LNCAP (cell line): ENCODE measurements at regions not wholly inside any gene's neighbourhood (a gene's known extent, or its start where the extent isn't known, plus 50 kb on each side); places are given as distances from the start of the nearest gene placed in this dataset.

ENCODE experiments used
- CTCF ChIP-seq: fragments of 450-650 bp; IDR thresholded peaks from 2 replicates; pipeline ENCODE4 v1.5.1; 2017; ENCODE audit warnings: mild to moderate bottlenecking

DNA sequence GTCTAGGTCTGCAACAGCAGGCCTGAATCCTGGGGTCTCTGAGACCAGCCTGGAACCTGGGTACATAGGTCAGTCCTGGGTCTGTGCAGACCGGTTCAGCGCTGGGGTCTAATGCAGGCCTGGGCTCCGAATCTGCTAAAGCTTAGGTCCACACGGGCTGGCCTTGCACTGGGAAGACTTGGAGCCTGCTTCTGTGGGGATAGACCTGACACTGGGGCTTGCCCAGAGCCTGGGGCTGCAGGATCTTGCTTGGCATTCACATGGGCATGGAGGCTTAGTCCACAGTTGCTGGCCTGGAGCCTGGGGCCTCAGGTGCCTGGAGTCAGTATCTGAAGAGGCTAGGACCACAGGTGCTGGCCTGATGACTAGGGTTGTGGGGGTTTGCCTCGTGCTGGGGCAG lies 369.8 kb upstream of the SEL1L start:
- TF ChIP-seq CTCF = no peak

GRCh38 chr14:81927070-81927469 lies 393.4 kb upstream of the SEL1L start:
- TF ChIP-seq CTCF = no peak; the same call in 1 of the 2 replicates

- TF ChIP-seq CTCF = no peak
These were observed 398.2 kb upstream of the SEL1L start for GRCh38 chr14:81931828-81932227.

DNA sequence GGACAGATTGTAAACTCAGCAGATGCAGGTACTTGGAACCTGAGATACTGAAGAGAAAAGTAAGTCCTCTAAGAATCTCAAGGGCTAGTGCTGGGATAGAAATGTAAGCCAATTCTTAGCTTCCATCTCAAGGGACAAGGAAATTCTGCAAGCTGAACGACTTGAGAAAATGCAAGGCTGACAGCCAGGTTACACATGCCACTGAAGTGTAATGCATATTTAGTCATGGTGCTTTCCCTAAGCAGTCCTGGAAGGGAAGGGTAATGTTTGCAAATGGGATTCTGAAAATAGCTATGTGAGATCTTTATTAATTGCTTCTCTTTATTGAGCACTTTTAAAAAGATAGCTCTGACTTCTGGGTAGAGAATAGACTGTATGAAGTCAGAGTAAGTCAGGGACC lies 402.7 kb upstream of the SEL1L start:
- TF ChIP-seq CTCF = no peak

GRCh38 chr14:81936902-81937301 lies 403.2 kb upstream of the SEL1L start:
- no peak for TF ChIP-seq CTCF

DNA sequence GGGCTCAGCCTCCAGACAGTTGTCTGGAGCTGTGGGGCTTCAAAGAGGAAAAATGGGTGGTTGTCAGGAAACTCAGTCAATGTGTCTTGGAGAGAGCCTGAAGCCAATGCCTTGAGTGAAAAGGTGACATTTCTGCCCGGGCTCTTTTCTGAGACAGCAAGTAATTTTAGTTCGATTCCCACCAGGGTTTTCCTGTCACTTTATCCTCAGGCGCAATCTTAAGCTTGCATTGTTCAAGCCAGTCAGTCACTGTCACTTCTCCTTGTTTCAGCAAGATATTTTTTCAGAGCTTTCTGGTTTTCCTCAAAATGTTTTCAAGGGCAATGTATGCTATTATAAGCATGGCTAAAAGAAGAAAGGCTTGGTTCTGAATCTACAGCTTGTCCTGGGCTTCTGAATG lies 404.7 kb upstream of the SEL1L start:
- no peak for TF ChIP-seq CTCF

DNA sequence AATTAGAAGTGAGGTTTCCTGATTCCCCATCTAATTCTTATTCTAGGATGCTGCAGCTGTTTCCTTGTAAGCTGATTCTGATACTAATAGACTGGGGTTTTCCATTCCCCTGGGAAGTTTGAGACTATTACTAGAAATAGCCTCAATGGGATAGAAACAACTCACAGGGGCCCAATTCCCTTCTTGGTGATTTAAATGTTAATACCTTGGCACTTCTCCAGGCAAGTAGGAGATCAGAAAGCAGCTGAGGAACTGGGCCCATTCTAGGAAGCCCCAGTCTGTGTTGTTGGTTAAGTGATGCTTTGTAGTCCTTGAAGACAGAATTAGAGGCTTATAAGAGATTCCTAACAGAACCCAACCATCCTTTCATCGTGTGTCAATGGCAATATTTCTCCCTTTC lies 407.0 kb upstream of the SEL1L start:
- TF ChIP-seq CTCF = no peak

DNA sequence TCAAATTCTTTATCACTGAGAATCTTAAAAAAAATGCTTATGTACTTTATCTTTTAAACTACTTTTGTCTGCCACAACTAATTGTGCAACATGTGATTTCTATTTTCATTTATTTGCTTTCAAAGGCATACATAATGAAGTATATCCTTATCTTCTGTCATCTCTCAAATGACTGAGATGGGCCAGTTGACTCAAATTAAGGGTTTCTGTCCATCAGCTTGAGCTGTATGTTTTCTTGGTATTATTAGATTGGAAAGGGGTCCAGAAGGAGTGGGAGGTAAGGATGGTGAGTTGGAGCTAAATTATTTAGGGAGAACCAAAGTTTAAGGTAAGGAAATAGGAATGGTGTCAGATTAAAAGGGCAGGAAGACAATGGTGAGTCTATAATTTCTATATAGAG lies 408.4 kb upstream of the SEL1L start:
- TF ChIP-seq CTCF = no peak
